Activated naive CD4-positive, alpha-beta T cell treated with anti-CD3 and anti-CD28 coated beads, Interleukin-2, amount 10 ng/mL, durations not matched to agents 7 days and 5 days (primary cell): ENCODE measurements at regions not wholly inside any gene's neighbourhood (a gene's known extent, or its start where the extent isn't known, plus 50 kb on each side); places are given as distances from the start of the nearest gene placed in this dataset.
"Not testable (repeated sequence)": the region's sequence is repeated elsewhere in the genome, so short reads cannot be mapped to it uniquely, and the experiment has no call there.

ENCODE experiments used
- CTCF ChIA-PET: fragments of 350-600 bp; sonication (Branson Sonifier 250); formaldehyde crosslinking; loops from one replicate; lab custom pipeline; 2021; ENCODE audit warnings: antibody characterized with exemption; lab: Charles Lee
- DNase-seq: peaks from one replicate; pipeline ENCODE4 v3.0.0-alpha.2; 2020
- H3K27ac Mint-ChIP-seq: one replicate; pipeline ENCODE4 v1.8.0; 2021; ENCODE audit warnings: mild to moderate bottlenecking, moderate library complexity, mixed read lengths
- H3K27me3 Mint-ChIP-seq: one replicate; pipeline ENCODE4 v1.8.0; 2021; ENCODE audit warnings: mild to moderate bottlenecking, mixed read lengths
- H3K36me3 Mint-ChIP-seq: one replicate; pipeline ENCODE4 v1.8.0; 2021; ENCODE audit warnings: mixed read lengths
- H3K4me1 Mint-ChIP-seq: one replicate; pipeline ENCODE4 v1.8.0; 2021; ENCODE audit warnings: mixed read lengths
- H3K4me3 Mint-ChIP-seq: one replicate; pipeline ENCODE4 v1.8.0; 2021; ENCODE audit warnings: mild to moderate bottlenecking, moderate library complexity, mixed read lengths
- H3K9me3 Mint-ChIP-seq: one replicate; pipeline ENCODE4 v1.8.0; 2021; ENCODE audit warnings: mixed read lengths

GRCh38 chr1:29760067-29760564 lies 523.8 kb downstream of the PTPRU start:
- no peaks in the 10 kb centered on the region for H3K9me3 Mint-ChIP-seq
- peaks cover 9% of the 10 kb centered on the region for H3K27me3 Mint-ChIP-seq
- H3K27ac Mint-ChIP-seq, result no peak overlapping the region
- no peaks in the 10 kb centered on the region for H3K36me3 Mint-ChIP-seq
- no peak for DNase-seq
- H3K4me1 Mint-ChIP-seq, result no peaks in the 10 kb centered on the region
- CTCF ChIA-PET, result interaction anchor here (1.1 kb wide), 1 partner anchor 57 kb away, joined by 4 read pairs; no protein-coding TSS in a partner anchor
- H3K4me3 Mint-ChIP-seq, result no peak overlapping the region

GRCh38 chr1:29758781-29759499 lies 522.6 kb downstream of the PTPRU start:
- H3K4me1 Mint-ChIP-seq, result no peaks in the 10 kb centered on the region
- CTCF ChIA-PET, result interaction anchor here (1.1 kb wide), 1 partner anchor 56 kb away, joined by 4 read pairs; no protein-coding TSS in a partner anchor
- no peaks in the 10 kb centered on the region for H3K9me3 Mint-ChIP-seq
- peaks cover 7% of the 10 kb centered on the region for H3K27me3 Mint-ChIP-seq
- no peak overlapping the region for H3K4me3 Mint-ChIP-seq
- DNase-seq, result no peak
- no peak overlapping the region for H3K27ac Mint-ChIP-seq
- H3K36me3 Mint-ChIP-seq, result no peaks in the 10 kb centered on the region

- DNase-seq, result no peak
- no peaks in the 10 kb centered on the region for H3K36me3 Mint-ChIP-seq
- CTCF ChIA-PET, result no interaction called here
- no peaks in the 10 kb centered on the region for H3K9me3 Mint-ChIP-seq
- no peak overlapping the region for H3K27ac Mint-ChIP-seq
- no peak overlapping the region for H3K4me3 Mint-ChIP-seq
- H3K27me3 Mint-ChIP-seq, result peaks cover 5% of the 10 kb centered on the region
- H3K4me1 Mint-ChIP-seq, result no peaks in the 10 kb centered on the region
Measured at GRCh38 chr1:29757866-29758780, 521.8 kb downstream of the PTPRU start.

GRCh38 chr1:29756901-29757725 lies 520.8 kb downstream of the PTPRU start:
- Mint-ChIP-seq H3K4me3 (no peak overlapping the region), H3K9me3 (no peaks in the 10 kb centered on the region), H3K27ac (no peak overlapping the region), H3K36me3 (no peaks in the 10 kb centered on the region), H3K27me3 (peaks cover 5% of the 10 kb centered on the region), H3K4me1 (no peaks in the 10 kb centered on the region)
- DNase-seq, result no peak
- CTCF ChIA-PET, result no interaction called here

DNA sequence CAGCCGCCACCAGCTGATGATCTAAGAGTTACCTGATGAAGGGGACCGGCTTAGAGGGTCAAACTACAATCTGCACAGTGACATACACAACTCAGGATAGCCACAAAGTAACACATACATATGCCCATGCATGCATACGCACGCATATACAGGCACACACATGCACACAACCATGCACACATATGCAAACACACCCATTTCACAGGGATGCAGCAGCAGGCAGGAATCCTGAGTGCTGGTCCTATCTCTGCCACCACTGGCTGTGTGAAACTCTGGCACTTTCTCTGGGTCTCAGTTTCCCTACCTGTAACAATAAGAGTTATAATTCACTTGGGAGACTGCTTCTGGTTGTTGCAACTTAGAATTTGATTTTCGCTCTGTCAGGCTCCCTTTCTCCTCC lies 520.2 kb downstream of the PTPRU start:
- Mint-ChIP-seq H3K4me1 (no peaks in the 10 kb centered on the region), H3K4me3 (no peak overlapping the region), H3K27me3 (peaks cover 5% of the 10 kb centered on the region), H3K36me3 (no peaks in the 10 kb centered on the region), H3K9me3 (no peaks in the 10 kb centered on the region), H3K27ac (no peak overlapping the region)
- CTCF ChIA-PET, result no interaction called here
- DNase-seq, result no peak

- H3K4me3 Mint-ChIP-seq, result no peak overlapping the region
- CTCF ChIA-PET, result no interaction called here
- H3K27ac Mint-ChIP-seq, result no peak overlapping the region
- no peak for DNase-seq
- no peaks in the 10 kb centered on the region for H3K9me3 Mint-ChIP-seq
- H3K36me3 Mint-ChIP-seq, result no peaks in the 10 kb centered on the region
- peaks cover 5% of the 10 kb centered on the region for H3K27me3 Mint-ChIP-seq
- no peaks in the 10 kb centered on the region for H3K4me1 Mint-ChIP-seq
Measured at GRCh38 chr1:29756085-29756484, 519.8 kb downstream of the PTPRU start.

- H3K27ac Mint-ChIP-seq, H3K4me3 Mint-ChIP-seq: not testable (repeated sequence)
Measured at GRCh38 chr1:29755412-29756015, 519.2 kb downstream of the PTPRU start.

GRCh38 chr1:29754573-29755375 lies 518.5 kb downstream of the PTPRU start:
- H3K27ac Mint-ChIP-seq, result no peak overlapping the region
- H3K27me3 Mint-ChIP-seq, result no peaks in the 10 kb centered on the region
- H3K36me3 Mint-ChIP-seq, result no peaks in the 10 kb centered on the region
- DNase-seq, result no peak
- no peaks in the 10 kb centered on the region for H3K4me1 Mint-ChIP-seq
- CTCF ChIA-PET, result no interaction called here
- no peak overlapping the region for H3K4me3 Mint-ChIP-seq
- no peaks in the 10 kb centered on the region for H3K9me3 Mint-ChIP-seq

More at GRCh38 chr1:29755412-29756015, 519.2 kb downstream of the PTPRU start:
- H3K4me1 Mint-ChIP-seq, CTCF ChIA-PET, H3K36me3 Mint-ChIP-seq, DNase-seq, H3K9me3 Mint-ChIP-seq, H3K27me3 Mint-ChIP-seq: not testable (repeated sequence)

DNA sequence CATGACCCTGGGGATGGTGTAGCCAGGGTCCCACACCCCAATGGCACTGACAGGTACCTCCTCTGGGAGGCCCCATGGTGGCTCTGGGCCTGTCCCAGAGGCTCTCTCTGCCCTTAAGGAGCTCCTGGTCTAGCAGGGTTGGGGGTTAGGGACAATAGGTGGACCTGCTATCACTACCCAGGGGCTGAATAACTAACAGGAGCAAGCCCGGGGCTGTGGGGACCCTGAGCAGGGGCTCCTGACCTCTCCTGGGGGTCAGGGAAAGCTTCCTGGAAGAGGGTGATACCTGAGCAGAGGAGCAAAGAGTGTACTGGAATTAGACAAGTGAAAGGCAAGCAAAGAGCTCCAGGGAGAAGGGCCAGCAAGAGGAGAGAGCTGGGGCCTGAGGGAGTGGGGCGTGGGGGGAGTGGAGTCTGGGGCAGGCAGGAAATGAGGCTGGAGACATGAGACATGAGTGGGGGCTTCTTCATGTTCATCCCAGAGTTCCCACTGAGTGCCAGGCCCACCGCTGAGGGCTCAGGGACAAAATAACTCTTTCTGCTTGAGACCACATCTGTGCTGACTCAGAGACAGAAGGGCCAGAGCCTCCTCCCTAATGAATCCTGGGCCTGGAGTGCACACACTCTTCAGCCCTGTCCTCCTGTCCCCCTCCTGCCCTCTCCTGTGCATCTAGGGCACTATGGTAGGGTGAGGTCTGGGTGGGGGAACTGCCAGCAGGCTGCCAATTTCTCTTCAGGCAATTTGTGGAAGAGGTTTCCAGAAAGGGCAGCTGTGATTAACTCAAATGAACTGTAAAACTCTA lies 517.6 kb downstream of the PTPRU start:
- H3K36me3 Mint-ChIP-seq, result no peaks in the 10 kb centered on the region
- CTCF ChIA-PET, result no interaction called here
- no peaks in the 10 kb centered on the region for H3K27me3 Mint-ChIP-seq
- H3K27ac Mint-ChIP-seq, result no peak overlapping the region
- no peak overlapping the region for H3K4me3 Mint-ChIP-seq
- H3K9me3 Mint-ChIP-seq, result no peaks in the 10 kb centered on the region
- DNase-seq, result no peak
- no peaks in the 10 kb centered on the region for H3K4me1 Mint-ChIP-seq

- Mint-ChIP-seq H3K4me3 (no peak overlapping the region), H3K9me3 (no peaks in the 10 kb centered on the region), H3K27me3 (no peaks in the 10 kb centered on the region), H3K4me1 (no peaks in the 10 kb centered on the region), H3K27ac (no peak overlapping the region), H3K36me3 (no peaks in the 10 kb centered on the region)
- CTCF ChIA-PET, result no interaction called here
- no peak for DNase-seq
Measured at GRCh38 chr1:29753244-29753643, 516.9 kb downstream of the PTPRU start.

DNA sequence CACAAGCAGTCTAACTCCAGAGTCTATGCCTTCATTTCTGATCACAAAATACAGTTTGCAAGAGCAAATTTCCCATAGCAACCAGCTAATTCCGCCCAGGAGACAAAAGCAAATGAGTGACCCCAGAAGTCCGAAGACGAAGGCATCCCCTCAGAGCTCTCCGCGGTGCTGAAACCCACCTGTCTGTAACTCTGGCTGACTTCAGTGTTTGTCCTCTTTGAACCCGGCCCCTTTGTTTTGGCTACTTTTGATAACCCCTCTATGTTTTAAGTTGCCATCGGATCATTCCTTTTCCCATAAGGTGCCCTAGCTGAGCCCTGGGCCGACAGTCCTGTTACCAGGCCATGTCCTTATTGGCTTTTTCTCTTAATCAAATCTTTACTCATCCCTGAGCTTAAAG lies 515.8 kb downstream of the PTPRU start:
- Mint-ChIP-seq H3K36me3 (no peaks in the 10 kb centered on the region), H3K4me1 (no peaks in the 10 kb centered on the region), H3K4me3 (no peak overlapping the region), H3K9me3 (no peaks in the 10 kb centered on the region), H3K27me3 (peaks cover 3% of the 10 kb centered on the region), H3K27ac (no peak overlapping the region)
- CTCF ChIA-PET, result interaction anchor here (0.8 kb wide), 1 partner anchor 41 kb away, joined by 3 read pairs; no protein-coding TSS in a partner anchor
- DNase-seq, result no peak

- H3K27ac Mint-ChIP-seq, result no peak overlapping the region
- H3K36me3 Mint-ChIP-seq, result no peaks in the 10 kb centered on the region
- CTCF ChIA-PET, result no interaction called here
- H3K4me1 Mint-ChIP-seq, result no peaks in the 10 kb centered on the region
- H3K27me3 Mint-ChIP-seq, result peaks cover 7% of the 10 kb centered on the region
- no peak overlapping the region for H3K4me3 Mint-ChIP-seq
- H3K9me3 Mint-ChIP-seq, result no peaks in the 10 kb centered on the region
- DNase-seq, result no peak
Measured at GRCh38 chr1:29749024-29749945, 513.0 kb downstream of the PTPRU start.
